ENCODE measurements at regions not wholly inside any gene's neighbourhood (a gene's known extent, or its start where the extent isn't known, plus 50 kb on each side); places are given as distances from the start of the nearest gene placed in this dataset.
"Not testable (repeated sequence)": the region's sequence is repeated elsewhere in the genome, so short reads cannot be mapped to it uniquely, and the experiment has no call there.

DNA sequence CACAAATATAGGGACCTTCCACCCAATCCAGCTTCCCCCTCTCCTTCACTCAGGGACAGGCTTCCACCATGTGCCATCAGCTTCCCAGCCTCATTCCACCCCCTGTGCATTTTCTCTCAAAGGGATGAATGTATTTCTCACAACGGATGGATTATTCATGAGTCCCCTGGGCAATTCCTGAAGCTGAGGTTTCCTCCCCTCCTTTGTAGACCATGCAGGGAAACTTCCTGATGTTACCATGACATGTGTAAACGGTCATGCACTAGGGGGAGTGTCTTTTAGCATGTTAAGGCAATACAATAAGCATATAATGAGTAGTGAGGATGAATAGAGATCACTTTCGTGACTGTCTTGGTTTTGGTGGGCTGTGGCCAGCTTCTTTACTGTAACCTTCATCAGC is 706.8 kb downstream of the TMEM121 start:
- DNase-seq: not testable (repeated sequence)

DNA sequence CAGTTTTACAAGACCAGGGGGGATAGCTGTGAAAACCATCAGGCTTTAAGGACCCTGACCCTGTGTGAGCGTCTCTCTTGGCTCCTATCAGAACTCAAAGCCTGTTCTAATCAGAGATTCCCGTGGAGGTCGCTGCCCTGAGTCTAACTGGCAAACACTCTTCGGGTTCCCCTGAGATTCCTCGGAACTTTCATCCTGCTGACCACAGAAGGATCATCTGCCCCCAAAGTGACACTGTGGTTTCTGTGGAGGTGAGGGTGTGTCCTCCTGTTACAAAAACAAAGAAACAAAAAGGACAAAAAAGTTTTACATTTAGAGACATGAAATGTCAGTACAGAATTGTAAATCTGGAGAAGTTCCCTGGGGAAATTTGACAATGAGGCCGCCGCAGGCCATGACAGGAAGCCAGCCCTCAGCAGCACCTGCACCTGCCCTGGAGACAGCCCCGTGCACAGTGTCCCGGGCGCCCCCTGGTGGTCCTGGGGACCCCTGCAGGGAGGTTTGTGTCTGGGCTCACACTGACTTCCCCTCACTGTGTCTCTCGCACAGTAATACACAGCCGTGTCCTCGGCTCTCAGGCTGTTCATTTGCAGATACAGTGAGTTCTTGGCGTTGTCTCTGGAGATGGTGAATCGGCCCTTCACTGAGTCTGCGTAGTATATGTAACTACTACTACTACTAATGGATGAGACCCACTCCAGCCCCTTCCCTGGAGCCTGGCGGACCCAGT is 708.3 kb downstream of the TMEM121 start:
- DNase-seq: not testable (repeated sequence)

- no peak for DNase-seq
Observed at GRCh38 chr14:106235356-106236159, 709.2 kb downstream of the TMEM121 start.

- DNase-seq: no peak
Observed at GRCh38 chr14:106248321-106249192, 722.2 kb downstream of the TMEM121 start.

- DNase-seq: not testable (repeated sequence)
Observed at GRCh38 chr14:106253995-106254394, 727.6 kb downstream of the TMEM121 start.

GRCh38 chr14:106257569-106257994 is 731.2 kb downstream of the TMEM121 start:
- peak; percentile 98 for DNase-seq

DNA sequence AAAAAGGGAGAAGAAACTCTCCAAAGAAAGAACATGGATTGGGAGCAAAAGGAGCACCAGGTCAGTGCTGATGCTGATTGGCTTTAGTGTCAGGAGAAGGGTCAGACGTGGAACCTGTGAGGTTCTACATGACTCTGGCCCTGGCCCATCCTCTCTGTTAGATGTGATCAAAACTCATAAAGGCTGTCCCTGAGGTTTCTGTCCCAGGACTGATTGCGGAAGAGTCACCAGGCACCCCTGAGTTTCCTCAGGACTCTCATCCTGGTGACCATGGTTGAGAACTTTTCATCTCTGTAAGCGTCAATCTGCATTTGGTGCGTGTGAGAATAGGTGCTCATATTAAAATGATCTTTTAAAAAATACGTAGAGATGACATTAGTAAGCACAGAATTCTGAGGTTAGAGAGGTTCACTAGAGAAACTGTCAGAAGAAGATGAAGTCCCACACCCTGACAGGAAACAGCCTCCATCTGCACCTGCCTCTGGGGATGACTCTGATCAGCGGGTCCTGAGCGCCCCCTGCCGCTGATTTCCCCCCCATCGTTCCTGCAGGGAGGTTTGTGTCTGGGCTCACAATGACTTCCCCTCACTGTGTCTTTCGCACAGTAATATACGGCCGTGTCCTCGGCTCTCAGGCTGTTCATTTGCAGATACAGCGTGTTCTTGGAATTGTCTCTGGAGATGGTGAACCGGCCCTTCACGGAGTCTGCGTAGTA is 741.8 kb downstream of the TMEM121 start:
- peak; percentile 95 for DNase-seq

- DNase-seq: no peak
Observed at GRCh38 chr14:106269029-106269428, 742.6 kb downstream of the TMEM121 start.

DNA sequence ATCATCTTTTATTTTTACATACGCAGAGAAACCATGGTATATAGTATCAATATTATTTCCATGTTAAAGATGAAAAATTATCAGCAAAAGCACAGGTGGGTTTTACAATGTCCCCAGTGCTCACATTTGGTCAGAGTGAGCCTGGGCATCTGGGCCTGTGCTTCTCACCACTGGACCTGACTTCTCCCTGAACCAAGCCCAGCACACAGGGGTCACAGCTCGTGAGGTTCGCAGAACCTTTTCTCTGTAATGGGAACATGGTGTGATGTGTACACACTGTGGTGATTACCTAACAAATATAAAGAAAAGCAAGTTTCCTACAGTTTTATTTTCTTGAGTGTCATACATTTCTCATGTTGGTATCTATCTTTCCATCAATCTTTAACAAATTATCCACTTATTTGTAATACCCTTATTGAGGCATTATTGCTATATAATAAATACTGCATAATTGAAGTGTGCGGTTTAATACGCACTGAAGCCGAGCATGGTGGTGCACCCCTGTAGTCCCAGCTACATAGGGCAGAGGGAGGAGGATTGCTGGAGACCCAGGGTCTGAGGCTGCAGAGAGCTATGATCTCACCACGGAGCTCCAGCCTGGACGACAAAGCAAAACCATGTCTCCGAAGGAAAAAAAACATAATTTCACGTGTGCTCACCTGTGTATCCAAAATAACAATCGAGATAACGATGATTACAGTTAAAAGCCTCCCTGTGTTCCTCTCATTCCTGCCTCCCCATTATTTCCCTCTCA is 743.2 kb downstream of the TMEM121 start:
- DNase-seq: no peak

GRCh38 chr14:106270476-106271121 is 744.2 kb downstream of the TMEM121 start:
- not testable (repeated sequence) for DNase-seq

- DNase-seq: no peak
Observed at GRCh38 chr14:106276326-106277267, 750.2 kb downstream of the TMEM121 start.

DNA sequence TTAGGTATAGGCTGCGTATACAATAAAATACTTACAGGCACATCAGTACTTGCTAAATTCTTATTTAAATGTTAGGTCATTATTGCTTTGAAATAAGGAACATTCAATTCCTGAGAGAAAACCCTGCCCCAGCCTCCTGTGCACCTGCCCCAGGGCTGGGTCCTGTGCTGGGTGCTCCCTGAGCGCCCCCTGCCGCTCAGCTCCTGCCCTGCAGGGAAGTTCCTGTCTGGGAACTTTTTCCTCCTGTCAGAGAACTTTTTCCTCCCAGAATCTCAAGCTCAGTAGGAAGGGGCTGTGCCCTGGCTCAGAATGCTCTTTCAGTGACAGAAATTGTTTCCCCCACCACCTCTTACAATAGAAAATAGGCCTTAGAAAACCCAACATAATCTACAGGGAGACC is 751.1 kb downstream of the TMEM121 start:
- peak; percentile 65 for DNase-seq

GRCh38 chr14:106280876-106281275 is 754.5 kb downstream of the TMEM121 start:
- no peak for DNase-seq

- peak; percentile 62 for DNase-seq
Observed at GRCh38 chr14:106286697-106287290, 760.4 kb downstream of the TMEM121 start.

GRCh38 chr14:106287506-106287905 is 761.1 kb downstream of the TMEM121 start:
- no peak for DNase-seq

GRCh38 chr14:106291626-106292025 is 765.2 kb downstream of the TMEM121 start:
- DNase-seq: no peak

DNA sequence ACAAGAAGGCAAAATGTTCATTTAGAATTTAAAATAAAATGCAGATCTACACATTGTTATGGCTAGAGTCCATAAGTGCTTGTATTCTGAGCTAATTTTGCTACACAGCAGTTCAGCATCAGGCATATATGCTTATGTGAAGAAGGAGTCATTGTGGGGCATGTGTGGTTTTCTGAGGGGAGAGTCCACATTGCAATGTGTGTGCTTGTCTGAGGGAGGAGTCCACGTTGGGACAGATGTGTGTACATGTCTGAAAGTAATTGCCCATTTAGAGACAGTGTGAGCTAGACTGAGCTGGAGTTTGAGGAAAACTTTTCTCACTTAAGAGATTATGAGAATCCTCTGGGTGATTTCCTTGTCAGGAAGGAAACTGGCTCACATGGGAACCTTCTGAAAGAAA is 767.9 kb downstream of the TMEM121 start:
- DNase-seq: no peak

GRCh38 chr14:106300951-106301510 is 774.6 kb downstream of the TMEM121 start:
- not testable (repeated sequence) for DNase-seq

- not testable (repeated sequence) for DNase-seq
Observed at GRCh38 chr14:106301609-106302008, 775.2 kb downstream of the TMEM121 start.

Data from activated CD8-positive, alpha-beta memory T cell treated with anti-CD3 and anti-CD28 coated beads, Interleukin-2, amount 50 U/mL, for 48 hours (primary cell).